ENCODE measurements at regions not wholly inside any gene's neighbourhood (a gene's known extent, or its start where the extent isn't known, plus 50 kb on each side); places are given as distances from the start of the nearest gene placed in this dataset.

DNA sequence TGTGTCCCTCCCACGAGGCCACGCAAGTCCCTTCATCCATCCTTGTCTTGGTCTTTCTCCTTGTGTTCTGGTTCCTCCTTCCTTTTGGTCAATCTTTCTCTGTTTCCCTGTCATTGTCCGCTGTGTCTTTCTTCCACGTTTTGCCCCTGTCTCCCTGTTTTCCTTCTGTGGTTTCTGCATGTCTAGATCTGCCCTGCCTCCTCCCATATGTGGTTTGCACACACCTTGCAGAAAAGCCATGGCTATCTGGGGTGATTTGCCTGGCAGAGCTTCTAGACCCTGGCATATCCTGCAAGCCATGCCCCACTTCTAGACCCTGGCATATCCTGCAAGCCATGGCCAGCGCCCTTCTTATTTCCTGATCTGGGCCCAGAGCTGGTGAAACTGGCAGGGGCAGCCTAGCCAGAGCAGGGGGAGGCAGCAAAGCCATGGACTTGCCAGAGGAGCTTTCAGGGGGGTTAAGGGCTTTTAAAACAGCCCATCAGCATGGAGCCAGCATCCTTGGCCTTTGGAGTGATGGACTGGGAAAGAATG is 131.6 kb upstream of the NECTIN1 start:
- peaks cover 87% of the 10 kb centered on the region for H3K27me3 ChIP-seq (ENCODE audit: insufficient read depth, low read depth)
- no peak overlapping the region for H3K4me3 ChIP-seq
- intact Hi-C loops (cut with micrococcal nuclease; ENCODE audit: unreplicated experiment) = no loop called here
- H3K9me2 ChIP-seq (ENCODE audit: insufficient read depth) = no peaks in the 10 kb centered on the region
- H3K4me2 ChIP-seq = no peak overlapping the region
- H4K20me1 ChIP-seq (ENCODE audit: insufficient read depth) = no peaks in the 10 kb centered on the region
- no peak for DNase-seq
- H3K36me3 ChIP-seq (ENCODE audit: low read depth) = no peaks in the 10 kb centered on the region
- no TSS peak for BruUV-seq (replicated peaks)
- no peak overlapping the region for H2AFZ ChIP-seq
- H3K79me2 ChIP-seq (ENCODE audit: low read depth) = no peaks in the 10 kb centered on the region
- ChIA-PET CTCF (no interaction called here), POLR2A (ENCODE audit: unreplicated experiment) (no interaction called here)
- no peaks in the 10 kb centered on the region for H3K4me1 ChIP-seq (replicated peaks; ENCODE audit: insufficient read depth)
- H3F3A ChIP-seq (ENCODE audit: insufficient read depth, low read depth) = no peaks in the 10 kb centered on the region
- TF ChIP-seq, protein P1, sequence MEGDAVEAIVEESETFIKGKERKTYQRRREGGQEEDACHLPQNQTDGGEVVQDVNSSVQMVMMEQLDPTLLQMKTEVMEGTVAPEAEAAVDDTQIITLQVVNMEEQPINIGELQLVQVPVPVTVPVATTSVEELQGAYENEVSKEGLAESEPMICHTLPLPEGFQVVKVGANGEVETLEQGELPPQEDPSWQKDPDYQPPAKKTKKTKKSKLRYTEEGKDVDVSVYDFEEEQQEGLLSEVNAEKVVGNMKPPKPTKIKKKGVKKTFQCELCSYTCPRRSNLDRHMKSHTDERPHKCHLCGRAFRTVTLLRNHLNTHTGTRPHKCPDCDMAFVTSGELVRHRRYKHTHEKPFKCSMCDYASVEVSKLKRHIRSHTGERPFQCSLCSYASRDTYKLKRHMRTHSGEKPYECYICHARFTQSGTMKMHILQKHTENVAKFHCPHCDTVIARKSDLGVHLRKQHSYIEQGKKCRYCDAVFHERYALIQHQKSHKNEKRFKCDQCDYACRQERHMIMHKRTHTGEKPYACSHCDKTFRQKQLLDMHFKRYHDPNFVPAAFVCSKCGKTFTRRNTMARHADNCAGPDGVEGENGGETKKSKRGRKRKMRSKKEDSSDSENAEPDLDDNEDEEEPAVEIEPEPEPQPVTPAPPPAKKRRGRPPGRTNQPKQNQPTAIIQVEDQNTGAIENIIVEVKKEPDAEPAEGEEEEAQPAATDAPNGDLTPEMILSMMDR (conservative IDR thresholded peaks at IDR 0.05) = no peak
- H3K9me3 ChIP-seq (ENCODE audit: insufficient read depth, low read depth) = no peaks in the 10 kb centered on the region
- no peak overlapping the region for H3K27ac ChIP-seq

DNA sequence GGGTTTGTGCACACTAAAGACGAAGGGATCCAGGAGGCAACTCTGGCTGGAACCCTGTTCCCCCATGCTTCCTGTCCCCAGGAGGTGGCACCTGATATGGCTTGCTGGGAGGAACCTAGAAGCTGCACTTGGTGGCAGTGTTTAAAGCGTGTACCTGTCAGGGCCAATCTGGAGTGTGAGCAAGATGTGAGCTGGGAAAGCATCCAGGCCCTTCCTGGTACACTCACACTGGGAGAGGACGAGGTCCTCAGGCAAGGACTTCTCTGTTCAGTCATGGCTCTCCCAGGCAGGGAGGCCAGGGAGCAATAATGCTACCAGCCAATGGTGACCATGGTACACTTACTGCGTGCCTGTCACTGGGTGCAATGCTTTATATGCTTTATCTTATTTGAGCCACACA is 130.7 kb upstream of the NECTIN1 start:
- Histone ChIP-seq H3K9me3 (ENCODE audit: insufficient read depth, low read depth) (no peaks in the 10 kb centered on the region), H3K36me3 (ENCODE audit: low read depth) (no peaks in the 10 kb centered on the region), H3K4me1 (replicated peaks; ENCODE audit: insufficient read depth) (no peaks in the 10 kb centered on the region), H3K4me3 (no peak overlapping the region), H3K27me3 (ENCODE audit: insufficient read depth, low read depth) (peaks cover 94% of the 10 kb centered on the region), H3K9me2 (ENCODE audit: insufficient read depth) (no peaks in the 10 kb centered on the region), H2AFZ (no peak overlapping the region), H3K27ac (no peak overlapping the region), H3K79me2 (ENCODE audit: low read depth) (no peaks in the 10 kb centered on the region), H4K20me1 (ENCODE audit: insufficient read depth) (no peaks in the 10 kb centered on the region), H3K4me2 (no peak overlapping the region), H3F3A (ENCODE audit: insufficient read depth, low read depth) (no peaks in the 10 kb centered on the region)
- POLR2A ChIA-PET (ENCODE audit: unreplicated experiment) = no interaction called here
- intact Hi-C loops (cut with micrococcal nuclease; ENCODE audit: unreplicated experiment) = no loop called here
- BruUV-seq (replicated peaks) = no TSS peak
- no peak for TF ChIP-seq EZH2 (IDR thresholded peaks at IDR 0.05; ENCODE audit: low read depth)
- TF ChIP-seq, protein P1 (conservative IDR thresholded peaks at IDR 0.05) = no peak
- no peak for DNase-seq
- CTCF ChIA-PET = no interaction called here

DNA sequence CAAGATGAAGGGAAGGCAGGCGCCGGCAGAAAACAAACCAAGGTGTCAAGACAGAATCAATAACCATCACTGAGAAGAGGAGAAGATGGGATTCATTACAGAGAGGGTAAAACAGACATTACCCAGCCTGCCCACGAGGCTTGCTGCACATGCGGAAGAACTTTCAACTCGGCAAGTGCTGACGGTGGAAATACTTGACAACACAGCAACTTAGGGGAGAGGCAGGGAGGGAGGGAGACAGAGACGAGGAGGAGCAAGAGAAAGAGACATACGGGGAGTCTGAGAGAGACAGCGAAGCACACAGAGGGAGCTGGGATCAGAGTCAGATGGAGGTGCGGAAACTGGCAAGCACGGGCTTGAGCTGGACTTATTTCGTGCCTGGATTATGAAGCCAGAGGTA is 129.3 kb upstream of the NECTIN1 start:
- intact Hi-C loops (cut with micrococcal nuclease; ENCODE audit: unreplicated experiment) = no loop called here
- no peak overlapping the region for H3K4me3 ChIP-seq
- no TSS peak for BruUV-seq (replicated peaks)

More for the DNA sequence above, 129.3 kb upstream of the NECTIN1 start:
- H3K27ac ChIP-seq = no peak overlapping the region
- H3F3A ChIP-seq (ENCODE audit: insufficient read depth, low read depth) = no peaks in the 10 kb centered on the region
- H3K4me1 ChIP-seq (replicated peaks; ENCODE audit: insufficient read depth) = no peaks in the 10 kb centered on the region
- POLR2A ChIA-PET (ENCODE audit: unreplicated experiment) = no interaction called here
- no peak for DNase-seq
- no peaks in the 10 kb centered on the region for H3K36me3 ChIP-seq (ENCODE audit: low read depth)
- CTCF ChIA-PET = no interaction called here
- no peaks in the 10 kb centered on the region for H3K9me3 ChIP-seq (ENCODE audit: insufficient read depth, low read depth)
- peaks cover 94% of the 10 kb centered on the region for H3K27me3 ChIP-seq (ENCODE audit: insufficient read depth, low read depth)
- H3K79me2 ChIP-seq (ENCODE audit: low read depth) = no peaks in the 10 kb centered on the region
- TF ChIP-seq EZH2 (IDR thresholded peaks at IDR 0.05; ENCODE audit: low read depth) = no peak
- TF ChIP-seq, protein P1 (conservative IDR thresholded peaks at IDR 0.05) = no peak
- no peak overlapping the region for H3K4me2 ChIP-seq
- no peaks in the 10 kb centered on the region for H3K9me2 ChIP-seq (ENCODE audit: insufficient read depth)
- H4K20me1 ChIP-seq (ENCODE audit: insufficient read depth) = no peaks in the 10 kb centered on the region
- no peak overlapping the region for H2AFZ ChIP-seq
